MM.1S (cell line): ENCODE measurements at regions not wholly inside any gene's neighbourhood (a gene's known extent, or its start where the extent isn't known, plus 50 kb on each side); places are given as distances from the start of the nearest gene placed in this dataset.

Source experiments
- CTCF ChIP-seq: fragments of 300-600 bp; sonication (generic); IDR thresholded peaks from 2 replicates; pipeline ENCODE4 v1.5.1; 2016; ENCODE audit warnings: antibody characterized with exemption, low read length, mixed read lengths
- EZH2 ChIP-seq: fragments of 300-600 bp; sonication (generic); optimal IDR thresholded peaks from 2 replicates; pipeline ENCODE3; 2017; ENCODE audit warnings: low read depth, mild to moderate bottlenecking, antibody characterized with exemption, low read length, mixed read lengths

DNA sequence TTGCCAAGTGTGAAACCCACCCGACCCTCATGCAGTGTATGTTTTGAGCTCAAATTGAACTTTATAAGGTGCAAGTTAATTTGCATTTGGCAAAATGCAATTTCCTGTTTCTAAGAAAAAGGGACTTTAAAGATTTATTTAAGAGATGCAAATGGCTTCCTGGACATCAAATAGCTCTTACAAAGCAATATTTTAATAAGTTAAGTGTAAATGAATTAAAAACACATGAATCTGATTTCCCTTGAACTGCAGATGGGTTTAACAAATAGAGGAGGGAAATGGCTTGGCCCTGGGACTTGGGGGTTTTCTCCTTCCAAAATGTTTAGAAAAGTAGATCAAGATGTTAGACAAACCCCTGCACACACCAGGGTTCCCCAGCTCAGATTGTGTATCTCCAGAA, 116.0 kb downstream of the EN1 start:
- TF ChIP-seq CTCF, result no peak
- TF ChIP-seq EZH2, result no peak
